ENCODE measurements at regions not wholly inside any gene's neighbourhood (a gene's known extent, or its start where the extent isn't known, plus 50 kb on each side); places are given as distances from the start of the nearest gene placed in this dataset.

DNA sequence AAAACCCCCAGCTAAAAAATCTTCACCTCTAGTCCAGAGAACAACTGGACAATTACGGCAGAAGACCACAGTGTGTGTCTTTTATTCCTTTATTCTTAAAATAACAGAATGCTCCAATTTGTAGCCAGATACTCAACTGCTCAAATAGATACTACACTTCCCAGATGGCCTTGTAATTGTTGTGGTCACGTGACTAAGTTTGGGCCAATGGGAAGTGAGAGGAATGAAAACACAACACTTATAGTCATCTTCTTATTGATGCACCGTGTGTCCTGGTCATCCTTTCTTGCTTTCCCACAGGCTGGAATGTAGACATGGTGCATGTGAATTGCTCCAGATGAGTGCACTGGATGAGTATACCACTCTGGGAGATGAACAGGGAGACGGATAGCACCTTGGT, 145.1 kb downstream of the CDC42EP3 start (continued):
- TF ChIP-seq, protein P1, sequence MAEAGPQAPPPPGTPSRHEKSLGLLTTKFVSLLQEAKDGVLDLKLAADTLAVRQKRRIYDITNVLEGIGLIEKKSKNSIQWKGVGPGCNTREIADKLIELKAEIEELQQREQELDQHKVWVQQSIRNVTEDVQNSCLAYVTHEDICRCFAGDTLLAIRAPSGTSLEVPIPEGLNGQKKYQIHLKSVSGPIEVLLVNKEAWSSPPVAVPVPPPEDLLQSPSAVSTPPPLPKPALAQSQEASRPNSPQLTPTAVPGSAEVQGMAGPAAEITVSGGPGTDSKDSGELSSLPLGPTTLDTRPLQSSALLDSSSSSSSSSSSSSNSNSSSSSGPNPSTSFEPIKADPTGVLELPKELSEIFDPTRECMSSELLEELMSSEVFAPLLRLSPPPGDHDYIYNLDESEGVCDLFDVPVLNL (CRISPR knock-in tag; IDR thresholded peaks at IDR 0.05; ENCODE audit: borderline replicate concordance, low read depth), result no peak
- TF ChIP-seq NR1H2 (CRISPR knock-in tag; IDR thresholded peaks at IDR 0.05), result no peak
- TF ChIP-seq GRHL2 (CRISPR knock-in tag; IDR thresholded peaks at IDR 0.05; ENCODE audit: insufficient replicate concordance, severe bottlenecking), result no peak
- peak; percentile 86 for TF ChIP-seq USF2 (CRISPR knock-in tag; IDR thresholded peaks at IDR 0.05)
- peak; percentile 87 for TF ChIP-seq NFYB (CRISPR knock-in tag; conservative IDR thresholded peaks at IDR 0.05; ENCODE audit: low read depth)
- TF ChIP-seq USF1 (CRISPR knock-in tag; IDR thresholded peaks at IDR 0.05), result peak; percentile 85

DNA sequence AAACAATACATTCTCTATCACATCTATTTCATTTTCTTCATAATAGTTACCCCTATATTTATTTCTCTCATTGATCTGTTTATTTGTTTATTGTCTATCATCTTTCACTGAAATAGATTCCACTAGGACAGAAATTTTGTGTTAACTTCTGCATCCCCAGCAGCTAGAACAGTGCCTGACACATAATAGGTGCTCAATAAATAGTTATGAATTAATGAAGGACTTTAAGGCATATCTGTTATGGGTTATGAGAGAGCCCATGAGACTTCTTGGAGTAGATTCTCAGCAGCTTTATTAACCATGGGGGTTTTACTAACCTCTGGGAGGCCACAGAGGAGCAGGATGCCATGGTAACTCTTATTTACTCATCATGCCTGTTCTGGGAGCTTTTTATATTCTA, 144.6 kb downstream of the CDC42EP3 start:
- H3K36me3 Mint-ChIP-seq, result no peaks in the 10 kb centered on the region
- POLR2A ChIA-PET, result no interaction called here
- no peak overlapping the region for H3K27ac Mint-ChIP-seq
- H3K9me3 Mint-ChIP-seq, result 0 out of 2 replicates have a peak, but pooled peaks cover 3% of the 10 kb centered on the region
- CTCF ChIA-PET, result no interaction called here
- DNase-seq (ENCODE audit: low spot score) (no peak), ATAC-seq (no peak)
- no peaks in the 10 kb centered on the region for H3K4me1 Mint-ChIP-seq
- H3K27me3 Mint-ChIP-seq (ENCODE audit: low read depth), result no peaks in the 10 kb centered on the region
- H3K4me3 Mint-ChIP-seq, result no peak overlapping the region
- TF ChIP-seq ZNF671 (CRISPR knock-in tag; IDR thresholded peaks at IDR 0.05), result no peak
- TF ChIP-seq CREM (CRISPR knock-in tag; IDR thresholded peaks at IDR 0.05), result no peak
- TF ChIP-seq SMAD4 (CRISPR knock-in tag; IDR thresholded peaks at IDR 0.05), result no peak
- no peak for TF ChIP-seq TP53 (CRISPR knock-in tag; IDR thresholded peaks at IDR 0.05)
- no peak for TF ChIP-seq JUN (CRISPR knock-in tag; IDR thresholded peaks at IDR 0.05)
- TF ChIP-seq, protein P2, sequence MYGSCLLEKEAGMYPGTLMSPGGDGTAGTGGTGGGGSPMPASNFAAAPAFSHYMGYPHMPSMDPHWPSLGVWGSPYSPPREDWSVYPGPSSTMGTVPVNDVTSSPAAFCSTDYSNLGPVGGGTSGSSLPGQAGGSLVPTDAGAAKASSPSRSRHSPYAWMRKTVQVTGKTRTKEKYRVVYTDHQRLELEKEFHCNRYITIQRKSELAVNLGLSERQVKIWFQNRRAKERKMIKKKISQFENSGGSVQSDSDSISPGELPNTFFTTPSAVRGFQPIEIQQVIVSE (CRISPR knock-in tag; IDR thresholded peaks at IDR 0.05; ENCODE audit: borderline replicate concordance), result no peak
- TF ChIP-seq, protein P3, sequence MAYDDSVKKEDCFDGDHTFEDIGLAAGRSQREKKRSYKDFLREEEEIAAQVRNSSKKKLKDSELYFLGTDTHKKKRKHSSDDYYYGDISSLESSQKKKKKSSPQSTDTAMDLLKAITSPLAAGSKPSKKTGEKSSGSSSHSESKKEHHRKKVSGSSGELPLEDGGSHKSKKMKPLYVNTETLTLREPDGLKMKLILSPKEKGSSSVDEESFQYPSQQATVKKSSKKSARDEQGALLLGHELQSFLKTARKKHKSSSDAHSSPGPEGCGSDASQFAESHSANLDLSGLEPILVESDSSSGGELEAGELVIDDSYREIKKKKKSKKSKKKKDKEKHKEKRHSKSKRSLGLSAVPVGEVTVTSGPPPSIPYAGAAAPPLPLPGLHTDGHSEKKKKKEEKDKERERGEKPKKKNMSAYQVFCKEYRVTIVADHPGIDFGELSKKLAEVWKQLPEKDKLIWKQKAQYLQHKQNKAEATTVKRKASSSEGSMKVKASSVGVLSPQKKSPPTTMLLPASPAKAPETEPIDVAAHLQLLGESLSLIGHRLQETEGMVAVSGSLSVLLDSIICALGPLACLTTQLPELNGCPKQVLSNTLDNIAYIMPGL (CRISPR knock-in tag; IDR thresholded peaks at IDR 0.05), result no peak
- TF ChIP-seq, protein P4, sequence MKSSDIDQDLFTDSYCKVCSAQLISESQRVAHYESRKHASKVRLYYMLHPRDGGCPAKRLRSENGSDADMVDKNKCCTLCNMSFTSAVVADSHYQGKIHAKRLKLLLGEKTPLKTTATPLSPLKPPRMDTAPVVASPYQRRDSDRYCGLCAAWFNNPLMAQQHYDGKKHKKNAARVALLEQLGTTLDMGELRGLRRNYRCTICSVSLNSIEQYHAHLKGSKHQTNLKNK (CRISPR knock-in tag; IDR thresholded peaks at IDR 0.05), result no peak
- TF ChIP-seq, protein P5, sequence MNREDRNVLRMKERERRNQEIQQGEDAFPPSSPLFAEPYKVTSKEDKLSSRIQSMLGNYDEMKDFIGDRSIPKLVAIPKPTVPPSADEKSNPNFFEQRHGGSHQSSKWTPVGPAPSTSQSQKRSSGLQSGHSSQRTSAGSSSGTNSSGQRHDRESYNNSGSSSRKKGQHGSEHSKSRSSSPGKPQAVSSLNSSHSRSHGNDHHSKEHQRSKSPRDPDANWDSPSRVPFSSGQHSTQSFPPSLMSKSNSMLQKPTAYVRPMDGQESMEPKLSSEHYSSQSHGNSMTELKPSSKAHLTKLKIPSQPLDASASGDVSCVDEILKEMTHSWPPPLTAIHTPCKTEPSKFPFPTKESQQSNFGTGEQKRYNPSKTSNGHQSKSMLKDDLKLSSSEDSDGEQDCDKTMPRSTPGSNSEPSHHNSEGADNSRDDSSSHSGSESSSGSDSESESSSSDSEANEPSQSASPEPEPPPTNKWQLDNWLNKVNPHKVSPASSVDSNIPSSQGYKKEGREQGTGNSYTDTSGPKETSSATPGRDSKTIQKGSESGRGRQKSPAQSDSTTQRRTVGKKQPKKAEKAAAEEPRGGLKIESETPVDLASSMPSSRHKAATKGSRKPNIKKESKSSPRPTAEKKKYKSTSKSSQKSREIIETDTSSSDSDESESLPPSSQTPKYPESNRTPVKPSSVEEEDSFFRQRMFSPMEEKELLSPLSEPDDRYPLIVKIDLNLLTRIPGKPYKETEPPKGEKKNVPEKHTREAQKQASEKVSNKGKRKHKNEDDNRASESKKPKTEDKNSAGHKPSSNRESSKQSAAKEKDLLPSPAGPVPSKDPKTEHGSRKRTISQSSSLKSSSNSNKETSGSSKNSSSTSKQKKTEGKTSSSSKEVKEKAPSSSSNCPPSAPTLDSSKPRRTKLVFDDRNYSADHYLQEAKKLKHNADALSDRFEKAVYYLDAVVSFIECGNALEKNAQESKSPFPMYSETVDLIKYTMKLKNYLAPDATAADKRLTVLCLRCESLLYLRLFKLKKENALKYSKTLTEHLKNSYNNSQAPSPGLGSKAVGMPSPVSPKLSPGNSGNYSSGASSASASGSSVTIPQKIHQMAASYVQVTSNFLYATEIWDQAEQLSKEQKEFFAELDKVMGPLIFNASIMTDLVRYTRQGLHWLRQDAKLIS (CRISPR knock-in tag; IDR thresholded peaks at IDR 0.05; ENCODE audit: borderline replicate concordance), result no peak
- no peak for TF ChIP-seq ZNF121 (CRISPR knock-in tag; IDR thresholded peaks at IDR 0.05)

Measured in WTC11 (cell line).